ENCODE measurements at regions not wholly inside any gene's neighbourhood (a gene's known extent, or its start where the extent isn't known, plus 50 kb on each side); places are given as distances from the start of the nearest gene placed in this dataset.

DNA sequence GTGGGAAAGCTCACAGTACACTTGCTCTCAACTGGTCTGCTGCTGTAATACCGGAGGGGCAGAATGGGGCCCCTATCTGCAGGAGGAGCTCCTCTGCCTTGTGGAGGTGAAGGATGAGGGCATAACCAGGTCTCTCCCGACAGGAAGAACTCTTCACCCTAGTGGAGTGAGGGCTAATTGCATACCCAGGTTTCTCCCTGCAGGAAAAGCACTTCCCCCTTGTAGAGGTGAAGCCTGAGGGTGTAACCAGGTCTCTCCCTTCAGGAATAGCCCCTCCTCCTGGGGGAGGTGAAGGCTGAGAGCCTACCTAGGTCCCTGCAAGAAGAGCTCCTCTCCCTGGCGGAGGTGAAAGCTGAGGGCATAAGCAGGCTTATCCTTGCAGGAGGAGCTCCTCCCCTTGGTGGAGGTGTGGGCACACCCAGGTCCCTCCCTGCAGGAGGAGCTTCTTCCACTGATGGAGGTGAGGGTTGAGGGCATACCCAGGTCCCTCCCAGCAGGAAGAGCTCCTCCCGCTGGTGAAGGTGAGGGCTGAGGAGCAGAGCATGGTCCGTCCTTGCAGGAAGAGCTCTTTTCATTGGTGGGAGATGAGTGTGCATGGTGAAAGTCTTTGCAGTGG lies 954.1 kb downstream of the NLGN4Y start:
- Histone ChIP-seq H3K27me3 (ENCODE audit: control insufficient read depth, insufficient read depth, low read length) (no peaks in the 10 kb centered on the region), H3K27ac (ENCODE audit: low read length) (no peak overlapping the region), H3K36me3 (ENCODE audit: control insufficient read depth, insufficient read depth, low read length) (no peaks in the 10 kb centered on the region), H3K4me3 (ENCODE audit: low read length) (no peak overlapping the region), H3K9me3 (ENCODE audit: control insufficient read depth, insufficient read depth, low read length) (no peaks in the 10 kb centered on the region), H3K4me1 (ENCODE audit: control insufficient read depth, insufficient read depth, low read length) (no peaks in the 10 kb centered on the region)
- DNase-seq (ENCODE audit: low read depth, low spot score) = no peak
- WGBS (ENCODE audit: insufficient coverage, insufficient read length) = no CpG with 5 or more reads among the region's 5 CpGs

DNA sequence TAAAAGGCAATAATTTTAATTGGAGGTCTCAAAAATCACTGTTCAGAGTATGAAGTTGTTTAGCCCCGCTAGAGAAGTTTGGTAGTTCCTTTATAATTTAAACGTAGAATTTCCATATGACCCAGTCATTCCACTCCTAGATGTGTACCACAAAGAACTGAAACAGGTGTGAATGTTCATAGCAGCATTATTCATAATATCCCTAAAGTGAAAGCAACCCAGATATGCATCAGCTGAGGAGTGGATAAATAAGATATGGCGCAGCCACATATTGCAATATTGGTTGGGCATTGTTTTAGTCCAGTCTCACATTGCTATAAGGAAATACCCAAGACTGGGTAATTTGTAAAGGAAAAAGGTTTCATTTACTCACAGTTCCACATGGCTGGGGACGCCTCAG lies 976.2 kb downstream of the NLGN4Y start:
- Histone ChIP-seq H3K27ac (ENCODE audit: low read length) (no peak overlapping the region), H3K27me3 (ENCODE audit: control insufficient read depth, insufficient read depth, low read length) (no peaks in the 10 kb centered on the region), H3K9me3 (ENCODE audit: control insufficient read depth, insufficient read depth, low read length) (no peaks in the 10 kb centered on the region), H3K4me1 (ENCODE audit: control insufficient read depth, insufficient read depth, low read length) (no peaks in the 10 kb centered on the region), H3K36me3 (ENCODE audit: control insufficient read depth, insufficient read depth, low read length) (no peaks in the 10 kb centered on the region), H3K4me3 (ENCODE audit: low read length) (no peak overlapping the region)
- WGBS (ENCODE audit: insufficient coverage, insufficient read length) = no CpG with 5 or more reads among the region's 4 CpGs
- DNase-seq (ENCODE audit: low read depth, low spot score) = no peak

DNA sequence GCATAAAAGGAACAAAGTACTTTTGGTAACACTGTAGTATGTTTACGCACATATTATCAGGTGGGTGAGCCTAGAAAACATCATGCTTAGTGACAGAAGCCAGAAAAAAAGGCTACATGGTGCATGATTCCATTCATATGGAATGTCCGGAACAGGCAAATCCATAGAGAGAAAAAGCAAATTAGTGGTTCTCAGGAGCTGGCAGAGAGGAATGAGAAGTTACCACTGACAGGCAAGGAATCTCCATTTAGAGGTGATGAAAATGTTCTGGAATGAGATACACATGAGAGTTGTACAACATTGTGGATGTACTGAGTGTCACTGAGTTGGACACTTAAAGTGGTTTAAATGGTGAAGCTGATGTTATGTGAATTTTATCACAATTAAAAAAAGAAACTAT lies 976.9 kb downstream of the NLGN4Y start:
- Histone ChIP-seq H3K27ac (ENCODE audit: low read length) (no peak overlapping the region), H3K9me3 (ENCODE audit: control insufficient read depth, insufficient read depth, low read length) (no peaks in the 10 kb centered on the region), H3K4me3 (ENCODE audit: low read length) (no peak overlapping the region), H3K4me1 (ENCODE audit: control insufficient read depth, insufficient read depth, low read length) (no peaks in the 10 kb centered on the region), H3K27me3 (ENCODE audit: control insufficient read depth, insufficient read depth, low read length) (no peaks in the 10 kb centered on the region), H3K36me3 (ENCODE audit: control insufficient read depth, insufficient read depth, low read length) (no peaks in the 10 kb centered on the region)
- no peak for DNase-seq (ENCODE audit: low read depth, low spot score)
- WGBS (ENCODE audit: insufficient coverage, insufficient read length) = no CpG with 5 or more reads among the region's 2 CpGs

DNA sequence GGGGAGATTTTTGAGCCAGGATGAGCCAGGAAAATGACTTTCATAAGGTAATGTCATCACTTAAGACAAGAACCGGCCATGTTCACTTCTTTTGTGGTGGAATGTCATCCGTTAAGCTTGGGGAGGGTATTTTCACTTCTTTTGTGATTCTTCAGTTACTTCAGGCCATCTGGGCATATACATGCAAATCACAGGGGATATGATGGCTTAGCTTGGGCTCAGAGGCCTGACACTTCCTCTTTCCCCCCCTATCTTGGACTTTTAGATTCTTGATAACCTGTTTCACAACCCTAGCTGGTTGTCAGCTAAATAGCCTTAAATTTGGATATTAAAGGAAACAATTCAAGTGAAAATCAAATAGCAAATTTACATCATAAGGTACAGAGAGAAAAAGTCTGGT lies 986.0 kb downstream of the NLGN4Y start:
- Histone ChIP-seq H3K27ac (ENCODE audit: low read length) (no peak overlapping the region), H3K27me3 (ENCODE audit: control insufficient read depth, insufficient read depth, low read length) (no peaks in the 10 kb centered on the region), H3K36me3 (ENCODE audit: control insufficient read depth, insufficient read depth, low read length) (no peaks in the 10 kb centered on the region), H3K9me3 (ENCODE audit: control insufficient read depth, insufficient read depth, low read length) (no peaks in the 10 kb centered on the region), H3K4me3 (ENCODE audit: low read length) (no peak overlapping the region), H3K4me1 (ENCODE audit: control insufficient read depth, insufficient read depth, low read length) (no peaks in the 10 kb centered on the region)
- no CpG with 5 or more reads among the region's 2 CpGs for WGBS (ENCODE audit: insufficient coverage, insufficient read length)
- peak; percentile 41 for DNase-seq (ENCODE audit: low read depth, low spot score)

DNA sequence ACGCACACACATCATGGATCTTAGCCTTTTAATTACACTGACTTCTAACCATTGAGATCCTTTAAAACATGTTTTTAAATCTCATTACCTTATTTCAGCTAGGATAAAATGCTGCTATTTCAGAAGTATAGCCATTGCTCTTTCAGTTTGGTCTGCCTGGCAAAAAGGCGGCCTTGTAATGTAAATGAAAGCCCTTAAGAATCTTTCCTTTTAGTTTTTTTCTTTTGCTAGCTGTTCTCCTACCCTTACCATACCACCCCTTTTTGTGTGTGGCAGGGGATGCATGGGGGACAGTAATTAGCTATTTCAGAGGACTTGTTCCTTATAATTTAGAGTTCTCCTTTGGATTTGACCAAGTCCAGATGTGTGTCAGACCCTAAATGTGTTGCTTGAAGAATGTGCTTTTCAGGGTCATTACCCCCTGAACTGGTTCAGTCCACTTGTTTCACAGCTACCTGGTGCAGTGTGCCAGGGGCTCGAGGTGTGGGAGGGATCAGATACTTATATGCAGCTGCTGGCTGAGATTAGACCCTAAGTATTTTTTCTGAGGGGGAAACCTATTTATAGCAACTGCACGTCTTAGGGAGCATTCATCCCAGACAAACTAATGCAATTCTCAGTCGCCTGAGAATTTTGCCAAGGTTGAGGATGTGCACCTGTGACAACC lies 986.8 kb downstream of the NLGN4Y start:
- H3K9me3 ChIP-seq (ENCODE audit: control insufficient read depth, insufficient read depth, low read length) = no peaks in the 10 kb centered on the region
- no peak overlapping the region for H3K4me3 ChIP-seq (ENCODE audit: low read length)
- H3K27me3 ChIP-seq (ENCODE audit: control insufficient read depth, insufficient read depth, low read length) = no peaks in the 10 kb centered on the region
- H3K27ac ChIP-seq (ENCODE audit: low read length) = no peak overlapping the region
- no peaks in the 10 kb centered on the region for H3K4me1 ChIP-seq (ENCODE audit: control insufficient read depth, insufficient read depth, low read length)
- no peak for DNase-seq (ENCODE audit: low read depth, low spot score)
- no peaks in the 10 kb centered on the region for H3K36me3 ChIP-seq (ENCODE audit: control insufficient read depth, insufficient read depth, low read length)
- no CpG with 5 or more reads among the region's 5 CpGs for WGBS (ENCODE audit: insufficient coverage, insufficient read length)

DNA sequence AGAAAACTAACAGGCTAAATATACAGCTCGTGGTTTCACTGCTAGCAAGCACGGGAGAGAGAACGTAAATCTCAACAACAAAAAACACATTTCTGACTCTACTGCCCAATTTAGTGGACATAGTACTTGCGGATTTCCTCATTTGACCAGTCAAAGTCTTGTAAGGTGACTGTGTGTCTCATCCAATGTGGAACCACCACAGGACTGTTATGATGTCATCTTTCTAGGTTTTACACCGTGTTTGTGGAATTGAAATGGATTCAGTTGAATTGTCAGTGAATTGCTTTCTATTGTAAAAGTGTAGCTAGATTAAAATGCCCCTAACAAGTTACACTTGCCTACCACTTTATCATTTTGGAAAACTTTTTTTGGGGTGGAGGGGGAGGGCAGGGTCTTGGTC lies 1010.8 kb downstream of the NLGN4Y start:
- H3K4me1 ChIP-seq (ENCODE audit: control insufficient read depth, insufficient read depth, low read length) = no peaks in the 10 kb centered on the region
- no peaks in the 10 kb centered on the region for H3K36me3 ChIP-seq (ENCODE audit: control insufficient read depth, insufficient read depth, low read length)
- DNase-seq (ENCODE audit: low read depth, low spot score) = no peak
- no CpG with 5 or more reads among the region's 5 CpGs for WGBS (ENCODE audit: insufficient coverage, insufficient read length)
- H3K27me3 ChIP-seq (ENCODE audit: control insufficient read depth, insufficient read depth, low read length) = no peaks in the 10 kb centered on the region
- H3K4me3 ChIP-seq (ENCODE audit: low read length) = no peak overlapping the region
- no peak overlapping the region for H3K27ac ChIP-seq (ENCODE audit: low read length)
- no peaks in the 10 kb centered on the region for H3K9me3 ChIP-seq (ENCODE audit: control insufficient read depth, insufficient read depth, low read length)

DNA sequence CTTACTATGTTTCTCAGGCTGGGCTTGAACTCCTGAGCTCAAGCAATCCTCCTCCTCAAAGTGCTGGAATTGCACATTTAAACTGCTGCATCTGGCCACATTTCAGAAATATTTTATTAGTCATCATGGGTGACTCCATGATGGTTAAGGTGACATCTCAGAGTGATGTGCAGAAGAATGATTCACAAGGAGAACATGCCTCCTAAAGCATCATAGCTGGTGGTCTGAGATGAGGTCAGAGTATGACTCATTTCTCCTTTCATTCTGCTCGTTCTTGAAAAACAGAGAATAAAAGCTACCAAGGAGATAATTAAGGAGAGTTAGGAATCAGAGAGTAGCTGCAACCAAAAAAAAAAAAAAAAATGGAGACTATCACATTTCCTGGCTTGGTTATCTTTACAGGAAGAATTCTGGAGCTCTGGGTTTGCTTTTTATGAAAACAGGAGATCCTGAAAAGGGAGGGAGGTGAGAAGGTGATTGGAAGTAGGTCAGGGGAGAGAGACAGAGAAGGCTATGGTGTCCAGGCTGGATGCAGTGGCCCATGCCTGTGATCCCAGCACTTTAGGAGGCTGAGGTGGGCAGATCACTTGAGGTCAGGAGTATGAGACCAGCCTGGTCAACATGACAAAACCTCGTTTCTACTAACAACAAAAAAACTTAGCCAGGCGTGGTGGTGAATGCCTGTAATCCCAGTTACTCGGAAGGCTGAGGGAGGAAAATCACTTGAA lies 1011.6 kb downstream of the NLGN4Y start:
- Histone ChIP-seq H3K9me3 (ENCODE audit: control insufficient read depth, insufficient read depth, low read length) (no peaks in the 10 kb centered on the region), H3K27ac (ENCODE audit: low read length) (no peak overlapping the region), H3K4me1 (ENCODE audit: control insufficient read depth, insufficient read depth, low read length) (no peaks in the 10 kb centered on the region), H3K27me3 (ENCODE audit: control insufficient read depth, insufficient read depth, low read length) (no peaks in the 10 kb centered on the region), H3K4me3 (ENCODE audit: low read length) (no peak overlapping the region), H3K36me3 (ENCODE audit: control insufficient read depth, insufficient read depth, low read length) (no peaks in the 10 kb centered on the region)
- no peak for DNase-seq (ENCODE audit: low read depth, low spot score)
- no CpG with 5 or more reads among the region's 4 CpGs for WGBS (ENCODE audit: insufficient coverage, insufficient read length)

DNA sequence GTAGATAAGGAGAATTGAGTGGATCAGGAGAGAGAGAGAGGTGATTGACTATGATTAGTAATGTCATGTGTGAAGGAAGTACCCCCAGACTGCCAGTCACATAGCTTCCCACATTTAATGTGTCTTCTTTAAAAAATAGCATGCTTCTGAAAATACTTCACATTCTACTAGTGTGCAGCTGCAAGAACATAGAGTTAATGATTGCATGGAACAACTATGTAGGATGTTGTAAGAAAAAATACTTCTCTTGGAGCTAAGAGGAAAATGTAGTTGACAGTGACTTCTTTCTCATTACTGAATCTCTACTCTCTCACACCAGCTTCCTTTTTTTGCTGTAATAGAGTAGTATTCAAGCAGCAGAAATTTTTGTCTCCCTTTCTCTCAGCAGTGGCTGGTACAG lies 1016.2 kb downstream of the NLGN4Y start:
- no peak overlapping the region for H3K4me3 ChIP-seq (ENCODE audit: low read length)
- H3K27me3 ChIP-seq (ENCODE audit: control insufficient read depth, insufficient read depth, low read length) = no peaks in the 10 kb centered on the region
- H3K36me3 ChIP-seq (ENCODE audit: control insufficient read depth, insufficient read depth, low read length) = no peaks in the 10 kb centered on the region
- no peak overlapping the region for H3K27ac ChIP-seq (ENCODE audit: low read length)
- DNase-seq (ENCODE audit: low read depth, low spot score) = no peak
- H3K4me1 ChIP-seq (ENCODE audit: control insufficient read depth, insufficient read depth, low read length) = no peaks in the 10 kb centered on the region
- H3K9me3 ChIP-seq (ENCODE audit: control insufficient read depth, insufficient read depth, low read length) = no peaks in the 10 kb centered on the region

DNA sequence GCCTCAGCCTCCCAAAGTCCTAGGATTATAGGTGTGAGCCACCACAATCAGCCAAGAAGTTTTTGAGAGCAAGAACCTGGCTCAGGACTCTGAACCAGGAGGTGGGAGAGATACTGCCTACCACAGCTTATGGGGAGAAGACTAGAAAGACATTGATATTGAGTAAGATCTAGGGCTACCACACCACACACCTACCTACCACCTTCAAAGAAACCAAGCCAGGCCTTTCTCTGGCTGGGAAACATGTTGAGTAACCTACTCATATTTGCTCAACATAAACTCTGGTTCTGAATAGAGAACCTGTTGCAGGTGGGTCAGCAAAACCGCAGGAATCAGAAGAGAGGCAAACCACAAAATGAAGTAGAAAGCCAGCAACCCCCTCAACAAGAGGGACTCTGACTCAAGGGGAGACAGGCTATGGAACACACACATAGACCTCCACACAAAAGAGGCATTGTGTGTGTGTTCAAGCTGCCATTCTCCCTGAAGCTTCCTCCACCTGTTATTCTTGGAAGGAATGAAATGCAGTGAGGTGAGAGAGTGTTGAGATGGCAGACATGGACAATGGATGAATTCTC lies 1021.9 kb downstream of the NLGN4Y start:
- H3K4me1 ChIP-seq (ENCODE audit: control insufficient read depth, insufficient read depth, low read length) = no peaks in the 10 kb centered on the region
- no peak overlapping the region for H3K4me3 ChIP-seq (ENCODE audit: low read length)
- H3K27ac ChIP-seq (ENCODE audit: low read length) = no peak overlapping the region
- H3K9me3 ChIP-seq (ENCODE audit: control insufficient read depth, insufficient read depth, low read length) = no peaks in the 10 kb centered on the region
- no peaks in the 10 kb centered on the region for H3K36me3 ChIP-seq (ENCODE audit: control insufficient read depth, insufficient read depth, low read length)
- DNase-seq (ENCODE audit: low read depth, low spot score) = no peak
- no CpG with 5 or more reads among the region's 1 CpG for WGBS (ENCODE audit: insufficient coverage, insufficient read length)
- no peaks in the 10 kb centered on the region for H3K27me3 ChIP-seq (ENCODE audit: control insufficient read depth, insufficient read depth, low read length)

DNA sequence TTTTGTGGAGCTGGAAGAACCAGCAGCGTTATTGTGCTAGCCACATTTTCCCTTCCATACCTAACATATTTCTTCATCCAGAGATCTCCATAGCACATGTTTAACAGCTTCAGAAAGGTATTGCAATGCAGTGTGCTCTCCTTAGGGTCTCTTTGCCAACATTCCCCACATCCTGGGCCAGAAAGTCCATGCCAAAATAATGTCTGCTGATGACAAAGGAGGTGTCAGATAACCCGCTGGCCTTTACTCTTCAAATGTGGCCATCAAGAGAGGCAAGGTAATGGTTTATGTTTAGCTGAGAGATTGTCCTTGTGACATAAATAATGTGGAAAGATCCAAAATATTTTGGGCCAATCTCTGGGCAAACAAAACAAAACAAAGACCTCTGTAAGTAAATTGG lies 1027.7 kb downstream of the NLGN4Y start:
- no peaks in the 10 kb centered on the region for H3K9me3 ChIP-seq (ENCODE audit: control insufficient read depth, insufficient read depth, low read length)
- no peak overlapping the region for H3K4me3 ChIP-seq (ENCODE audit: low read length)
- no peaks in the 10 kb centered on the region for H3K36me3 ChIP-seq (ENCODE audit: control insufficient read depth, insufficient read depth, low read length)
- H3K4me1 ChIP-seq (ENCODE audit: control insufficient read depth, insufficient read depth, low read length) = no peaks in the 10 kb centered on the region
- no peaks in the 10 kb centered on the region for H3K27me3 ChIP-seq (ENCODE audit: control insufficient read depth, insufficient read depth, low read length)
- H3K27ac ChIP-seq (ENCODE audit: low read length) = no peak overlapping the region
- DNase-seq (ENCODE audit: low read depth, low spot score) = no peak
- WGBS (ENCODE audit: insufficient coverage, insufficient read length) = no CpG with 5 or more reads among the region's 2 CpGs

All from iPS DF 6.9 (cell line).